IMR-90 (cell line): ENCODE measurements at regions not wholly inside any gene's neighbourhood (a gene's known extent, or its start where the extent isn't known, plus 50 kb on each side); places are given as distances from the start of the nearest gene placed in this dataset.

Experiments
- ATAC-seq: fragments of 200-7000 bp; cut with Tn5 transposase; 2 replicates; pipeline ENCODE4 v1.9.1; 2020; ENCODE audit warnings: low read depth, mild to moderate bottlenecking, moderate library complexity
- BruUV-seq: library from RNA; stranded (reverse); fragments of 400-500 nt; replicated peaks from 2 replicates; lab custom pipeline; 2021; lab: Mats Ljungman, UMichigan
- CTCF ChIA-PET: fragments of 300-600 bp; formaldehyde crosslinking; extraction: SDS; loops from one replicate; lab custom pipeline; 2021; ENCODE audit warnings: antibody characterized with exemption; lab: Yijun Ruan, JAX
- POLR2A ChIA-PET: fragments of 300-600 bp; sonication (Branson Sonifier 250); formaldehyde crosslinking; loops from one replicate; lab custom pipeline; 2022; ENCODE audit warnings: antibody characterized with exemption; ENCODE audit not compliant: unreplicated experiment; lab: Charles Lee
- DNase-seq: peaks from one replicate; pipeline ENCODE4 v3.0.0; 2013
- H2AFZ ChIP-seq: replicated peaks from 2 replicates; pipeline ENCODE3; 2013; ENCODE audit warnings: low read length, mild to moderate bottlenecking; ENCODE audit not compliant: poor library complexity
- H2AK5ac ChIP-seq: 2 replicates; pipeline ENCODE4 v1.6.1; 2013; ENCODE audit warnings: low read depth, low read length, inconsistent platforms
- H2AK9ac ChIP-seq: replicated peaks from 2 replicates; pipeline ENCODE3; 2013; ENCODE audit warnings: mild to moderate bottlenecking, low read depth, low read length, moderate library complexity; ENCODE audit not compliant: poor library complexity
- H2BK120ac ChIP-seq: 2 replicates; pipeline ENCODE4 v1.6.1; 2013; ENCODE audit warnings: low read depth, low read length, inconsistent platforms
- H2BK15ac ChIP-seq: 3 replicates; pipeline ENCODE4 v1.6.1; 2013; ENCODE audit warnings: low read depth, low read length, inconsistent platforms
- H2BK20ac ChIP-seq: 2 replicates; pipeline ENCODE4 v1.6.1; 2013; ENCODE audit warnings: low read depth, mild to moderate bottlenecking, inconsistent platforms, low read length, moderate library complexity
- H2BK5ac ChIP-seq: 2 replicates; pipeline ENCODE4 v1.6.1; 2013; ENCODE audit warnings: mild to moderate bottlenecking, low read depth, low read length, inconsistent platforms; ENCODE audit not compliant: poor library complexity, severe bottlenecking
- H3K14ac ChIP-seq: replicated peaks from 2 replicates; pipeline ENCODE4 v1.6.1; 2013; ENCODE audit warnings: low read depth, low read length, inconsistent platforms
- H3K18ac ChIP-seq: 2 replicates; pipeline ENCODE4 v1.6.1; 2013; ENCODE audit warnings: low read depth, low read length, control low read depth
- H3K23ac ChIP-seq: 2 replicates; pipeline ENCODE4 v1.6.1; 2013; ENCODE audit warnings: low read depth, low read length, inconsistent platforms
- H3K27ac ChIP-seq: 2 replicates; pipeline ENCODE4 v1.5.1; 2013; ENCODE audit warnings: mild to moderate bottlenecking, control low read depth, low read length; ENCODE audit not compliant: insufficient read depth
- H3K27me3 ChIP-seq: 2 replicates; pipeline ENCODE4 v1.6.1; 2013; ENCODE audit warnings: low read length; ENCODE audit not compliant: control insufficient read depth, insufficient read depth
- H3K36me3 ChIP-seq: 2 replicates; pipeline ENCODE4 v1.6.1; 2013; ENCODE audit warnings: low read length, mixed read lengths; ENCODE audit not compliant: control insufficient read depth, insufficient read depth
- H3K4ac ChIP-seq: 2 replicates; pipeline ENCODE4 v1.6.1; 2013; ENCODE audit warnings: low read depth, low read length, inconsistent platforms
- H3K4me1 ChIP-seq: 2 replicates; pipeline ENCODE4 v1.6.1; 2013; ENCODE audit warnings: low read length, mixed read lengths; ENCODE audit not compliant: control insufficient read depth, insufficient read depth
- H3K4me2 ChIP-seq: 2 replicates; pipeline ENCODE4 v1.6.1; 2013; ENCODE audit warnings: low read depth, mild to moderate bottlenecking, control low read depth, low read length, moderate library complexity
- H3K4me3 ChIP-seq: 2 replicates; pipeline ENCODE4 v1.5.1; 2013; ENCODE audit warnings: low read depth, mild to moderate bottlenecking, control low read depth, low read length, moderate library complexity; ENCODE audit not compliant: insufficient read depth
- H3K56ac ChIP-seq: 2 replicates; pipeline ENCODE4 v1.6.1; 2013; ENCODE audit warnings: low read length, inconsistent platforms; ENCODE audit not compliant: insufficient read depth; ENCODE audit errors: extremely low read depth
- H3K79me1 ChIP-seq, 2 experiments: 2 replicates each; pipeline ENCODE4 v1.6.1; 2013; ENCODE audit warnings: low read length in 2 of 2, inconsistent platforms in 1 of 2, low read depth in 1 of 2
- H3K9ac ChIP-seq: 2 replicates; pipeline ENCODE4 v1.6.1; 2013; ENCODE audit warnings: low read depth, low read length, control low read depth
- H3K9me1 ChIP-seq: 2 replicates; pipeline ENCODE4 v1.6.1; 2013; ENCODE audit warnings: low read length, inconsistent platforms; ENCODE audit not compliant: insufficient read depth
- H3K9me3 ChIP-seq: 2 replicates; pipeline ENCODE4 v1.6.1; 2013; ENCODE audit warnings: low read length; ENCODE audit not compliant: control insufficient read depth, insufficient read depth
- H4K20me1 ChIP-seq: 2 replicates; pipeline ENCODE4 v1.6.1; 2013; ENCODE audit warnings: low read length, inconsistent platforms; ENCODE audit not compliant: insufficient read depth
- H4K5ac ChIP-seq: 2 replicates; pipeline ENCODE4 v1.6.1; 2013; ENCODE audit warnings: mild to moderate bottlenecking, low read depth, low read length, control low read depth
- H4K8ac ChIP-seq, 2 experiments: 2 replicates each; pipeline ENCODE4 v1.6.1; 2013; ENCODE audit warnings: low read depth in 2 of 2, low read length in 2 of 2, control low read depth in 1 of 2, inconsistent platforms in 1 of 2
- H4K91ac ChIP-seq: 2 replicates; pipeline ENCODE4 v1.6.1; 2013; ENCODE audit warnings: low read depth, low read length, inconsistent platforms; ENCODE audit not compliant: insufficient read depth
- BHLHE40 ChIP-seq: fragments of 150-350 bp; IDR thresholded peaks from 2 replicates; pipeline ENCODE4 v1.6.1; 2016; ENCODE audit warnings: mild to moderate bottlenecking, low read depth, low read length
- CEBPB ChIP-seq: IDR thresholded peaks from 2 replicates; pipeline ENCODE4 v1.6.1; 2012; ENCODE audit warnings: low read depth, low read length, improper control_type of control experiment
- CHD1 ChIP-seq: IDR thresholded peaks from 2 replicates; pipeline ENCODE4 v1.6.1; 2012; ENCODE audit warnings: low read depth, low read length, improper control_type of control experiment
- FOS ChIP-seq: fragments of 150-350 bp; IDR thresholded peaks from 2 replicates; pipeline ENCODE4 v1.6.1; 2016; ENCODE audit warnings: low read depth, low read length
- MAFK ChIP-seq: IDR thresholded peaks from 2 replicates; pipeline ENCODE4 v1.6.1; 2012; ENCODE audit warnings: low read depth, low read length, improper control_type of control experiment
- MAZ ChIP-seq: IDR thresholded peaks from 2 replicates; pipeline ENCODE4 v1.6.1; 2012; ENCODE audit warnings: low read depth, mild to moderate bottlenecking, low read length, improper control_type of control experiment, moderate library complexity, borderline replicate concordance
- MXI1 ChIP-seq: IDR thresholded peaks from 2 replicates; pipeline ENCODE4 v1.6.1; 2012; ENCODE audit warnings: low read depth, mild to moderate bottlenecking, low read length, moderate library complexity, borderline replicate concordance
- NFE2L2 ChIP-seq: fragments of 150-350 bp; IDR thresholded peaks from 2 replicates; pipeline ENCODE4 v1.6.1; 2016; ENCODE audit warnings: low read depth, mild to moderate bottlenecking, low read length
- POLR2A ChIP-seq: IDR thresholded peaks from 2 replicates; pipeline ENCODE4 v1.6.1; 2012; ENCODE audit warnings: mild to moderate bottlenecking, low read depth, low read length
- RAD21 ChIP-seq: IDR thresholded peaks from 2 replicates; pipeline ENCODE4 v1.6.1; 2012; ENCODE audit warnings: low read length, improper control_type of control experiment
- RCOR1 ChIP-seq: IDR thresholded peaks from 2 replicates; pipeline ENCODE4 v1.6.1; 2012; ENCODE audit warnings: mild to moderate bottlenecking, low read length, improper control_type of control experiment; ENCODE audit not compliant: insufficient replicate concordance
- RFX5 ChIP-seq: IDR thresholded peaks from 2 replicates; pipeline ENCODE4 v1.8.0; 2012; ENCODE audit warnings: low read depth, mild to moderate bottlenecking, low read length, moderate library complexity
- SMC3 ChIP-seq: fragments of 150-350 bp; IDR thresholded peaks from 2 replicates; pipeline ENCODE4 v1.6.1; 2016; ENCODE audit warnings: low read depth, mild to moderate bottlenecking, antibody characterized with exemption, low read length, moderate library complexity
- WGBS, 2 experiments: methylation state at CpG; one replicate each; pipeline versions ENCODE4 v1.1.5 to v1.1.7; 2013; ENCODE audit warnings: missing lambda C conversion rate in 2 of 2; ENCODE audit not compliant: insufficient read length in 1 of 2; ENCODE audit errors: extremely low coverage in 2 of 2; 5-methylcytosine and 5-hydroxymethylcytosine counted together
- dilution Hi-C: fragments of 300-500 bp; cut with HindIII; formaldehyde crosslinking; loops from one replicate; pipeline ENCODE4 v1.14.3; 2018; ENCODE audit warnings: low sequenced_read_pairs; ENCODE audit not compliant: unreplicated experiment
- in situ Hi-C: fragments of 300-500 bp; cut with MboI; formaldehyde crosslinking; loops from 3 replicates; pipeline ENCODE4 v1.14.3; 2019; ENCODE audit warnings: low sequenced_read_pairs, inconsistent platforms, mixed read lengths
- intact Hi-C: fragments of 100-400 bp; cut with micrococcal nuclease; formaldehyde crosslinking; loops from 2 replicates; pipeline ENCODE4 v1.10.0; 2022
- TF ChIP-seq, protein P1 (sequence below): fragments of 150-350 bp; IDR thresholded peaks from 2 replicates; pipeline ENCODE4 v1.6.1; 2016; ENCODE audit warnings: low read depth, mild to moderate bottlenecking, low read length, moderate library complexity, borderline replicate concordance
- TF ChIP-seq, protein P2 (sequence below): fragments of 150-350 bp; IDR thresholded peaks from 2 replicates; pipeline ENCODE4 v1.6.1; 2017; ENCODE audit warnings: mild to moderate bottlenecking, antibody characterized with exemption, low read length, low read depth
- TF ChIP-seq, protein P3 (sequence below): conservative IDR thresholded peaks from 2 replicates; pipeline ENCODE4 v1.5.1; 2012; ENCODE audit warnings: mild to moderate bottlenecking, low read depth, low read length, improper control_type of control experiment

DNA sequence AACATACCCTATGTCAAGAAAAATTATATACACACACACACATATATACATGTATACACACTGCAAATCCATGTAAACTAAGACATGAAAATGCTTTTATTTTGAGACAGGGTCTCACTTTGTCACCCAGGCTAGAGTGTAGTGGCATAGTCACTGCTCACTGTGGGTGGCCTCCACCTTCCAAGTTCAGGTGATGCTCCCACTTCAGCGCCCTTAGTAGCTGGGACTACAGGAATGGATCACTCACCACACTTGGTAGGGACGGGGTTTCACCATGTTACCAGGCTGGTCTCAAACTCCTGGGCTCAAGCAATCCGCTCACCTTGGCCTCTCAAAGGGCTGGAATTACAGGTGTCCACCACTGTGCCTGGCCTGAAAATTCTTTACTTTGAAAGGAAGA is 617.6 kb downstream of the NYAP2 start:
- no peak overlapping the region for H3K27ac ChIP-seq
- no peak overlapping the region for H3K4ac ChIP-seq
- no peaks in the 10 kb centered on the region for H3K9me1 ChIP-seq
- intact Hi-C loops (no loop called here), in situ Hi-C loops (no loop called here), dilution Hi-C loops (no loop called here)
- H2AFZ ChIP-seq, result no peak overlapping the region
- no peak overlapping the region for H4K5ac ChIP-seq
- DNase-seq (no peak), ATAC-seq (no peak)
- H3K4me1 ChIP-seq, result no peaks in the 10 kb centered on the region
- no peaks in the 10 kb centered on the region for H3K36me3 ChIP-seq
- peaks cover 4% of the 10 kb centered on the region; the same call in 1 of the 2 replicates for H3K9me3 ChIP-seq
- no peak overlapping the region for H3K56ac ChIP-seq
- H4K91ac ChIP-seq, result no peak overlapping the region
- H3K27me3 ChIP-seq, result no peaks in the 10 kb centered on the region
- H2BK120ac ChIP-seq, result no peak overlapping the region
- no peak overlapping the region for H2BK5ac ChIP-seq
- H3K4me3 ChIP-seq, result no peak overlapping the region
- H2AK9ac ChIP-seq, result no peak overlapping the region
- no peak overlapping the region for H3K18ac ChIP-seq
- no peak overlapping the region for H2AK5ac ChIP-seq
- no peak for TF ChIP-seq RFX5
- TF ChIP-seq MAFK, result no peak
- TF ChIP-seq NFE2L2, result no peak
- no peak for TF ChIP-seq BHLHE40
- no peak for TF ChIP-seq MXI1
- TF ChIP-seq SMC3, result no peak
- TF ChIP-seq, protein P1, sequence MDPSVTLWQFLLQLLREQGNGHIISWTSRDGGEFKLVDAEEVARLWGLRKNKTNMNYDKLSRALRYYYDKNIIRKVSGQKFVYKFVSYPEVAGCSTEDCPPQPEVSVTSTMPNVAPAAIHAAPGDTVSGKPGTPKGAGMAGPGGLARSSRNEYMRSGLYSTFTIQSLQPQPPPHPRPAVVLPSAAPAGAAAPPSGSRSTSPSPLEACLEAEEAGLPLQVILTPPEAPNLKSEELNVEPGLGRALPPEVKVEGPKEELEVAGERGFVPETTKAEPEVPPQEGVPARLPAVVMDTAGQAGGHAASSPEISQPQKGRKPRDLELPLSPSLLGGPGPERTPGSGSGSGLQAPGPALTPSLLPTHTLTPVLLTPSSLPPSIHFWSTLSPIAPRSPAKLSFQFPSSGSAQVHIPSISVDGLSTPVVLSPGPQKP, result no peak
- no peak for TF ChIP-seq RAD21
- no peak for TF ChIP-seq CEBPB
- TF ChIP-seq, protein P2, sequence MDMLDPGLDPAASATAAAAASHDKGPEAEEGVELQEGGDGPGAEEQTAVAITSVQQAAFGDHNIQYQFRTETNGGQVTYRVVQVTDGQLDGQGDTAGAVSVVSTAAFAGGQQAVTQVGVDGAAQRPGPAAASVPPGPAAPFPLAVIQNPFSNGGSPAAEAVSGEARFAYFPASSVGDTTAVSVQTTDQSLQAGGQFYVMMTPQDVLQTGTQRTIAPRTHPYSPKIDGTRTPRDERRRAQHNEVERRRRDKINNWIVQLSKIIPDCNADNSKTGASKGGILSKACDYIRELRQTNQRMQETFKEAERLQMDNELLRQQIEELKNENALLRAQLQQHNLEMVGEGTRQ, result no peak
- TF ChIP-seq POLR2A, result no peak
- TF ChIP-seq FOS, result no peak
- TF ChIP-seq MAZ, result no peak
- TF ChIP-seq CHD1, result no peak
- TF ChIP-seq RCOR1, result no peak
- TF ChIP-seq, protein P3, sequence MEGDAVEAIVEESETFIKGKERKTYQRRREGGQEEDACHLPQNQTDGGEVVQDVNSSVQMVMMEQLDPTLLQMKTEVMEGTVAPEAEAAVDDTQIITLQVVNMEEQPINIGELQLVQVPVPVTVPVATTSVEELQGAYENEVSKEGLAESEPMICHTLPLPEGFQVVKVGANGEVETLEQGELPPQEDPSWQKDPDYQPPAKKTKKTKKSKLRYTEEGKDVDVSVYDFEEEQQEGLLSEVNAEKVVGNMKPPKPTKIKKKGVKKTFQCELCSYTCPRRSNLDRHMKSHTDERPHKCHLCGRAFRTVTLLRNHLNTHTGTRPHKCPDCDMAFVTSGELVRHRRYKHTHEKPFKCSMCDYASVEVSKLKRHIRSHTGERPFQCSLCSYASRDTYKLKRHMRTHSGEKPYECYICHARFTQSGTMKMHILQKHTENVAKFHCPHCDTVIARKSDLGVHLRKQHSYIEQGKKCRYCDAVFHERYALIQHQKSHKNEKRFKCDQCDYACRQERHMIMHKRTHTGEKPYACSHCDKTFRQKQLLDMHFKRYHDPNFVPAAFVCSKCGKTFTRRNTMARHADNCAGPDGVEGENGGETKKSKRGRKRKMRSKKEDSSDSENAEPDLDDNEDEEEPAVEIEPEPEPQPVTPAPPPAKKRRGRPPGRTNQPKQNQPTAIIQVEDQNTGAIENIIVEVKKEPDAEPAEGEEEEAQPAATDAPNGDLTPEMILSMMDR, result no peak
- no peak overlapping the region for H3K9ac ChIP-seq
- no peak overlapping the region for H2BK20ac ChIP-seq
- H2BK15ac ChIP-seq, result no peak overlapping the region
- no peak overlapping the region for H3K23ac ChIP-seq
- BruUV-seq, result no TSS peak
- H3K14ac ChIP-seq, result no peak overlapping the region
- no peaks in the 10 kb centered on the region for H3K79me1 ChIP-seq
- no peaks in the 10 kb centered on the region for H4K20me1 ChIP-seq
- ChIA-PET POLR2A (no interaction called here), CTCF (no interaction called here)
- no CpG with 5 or more reads among the region's 3 CpGs for WGBS, 2 experiments
- H4K8ac ChIP-seq, result no peak overlapping the region
- no peak overlapping the region for H3K4me2 ChIP-seq
